Activated CD4-positive, alpha-beta T cell treated with anti-CD3 and anti-CD28 coated beads, Interleukin-2, amount 10 ng/mL, durations not matched to agents 7 days and 5 days (primary cell): ENCODE measurements at regions not wholly inside any gene's neighbourhood (a gene's known extent, or its start where the extent isn't known, plus 50 kb on each side); places are given as distances from the start of the nearest gene placed in this dataset.

Experiments used
- CTCF ChIA-PET: fragments of 350-600 bp; sonication (Branson Sonifier 250); formaldehyde crosslinking; loops from one replicate; lab custom pipeline; 2021; ENCODE audit warnings: antibody characterized with exemption; lab: Charles Lee
- POLR2A ChIA-PET: fragments of 350-600 bp; sonication (Branson Sonifier 250); formaldehyde crosslinking; loops from one replicate; lab custom pipeline; 2021; ENCODE audit warnings: antibody characterized with exemption; lab: Charles Lee
- DNase-seq: peaks from one replicate; pipeline ENCODE4 v3.0.0-alpha.2; 2020
- H3K27ac Mint-ChIP-seq: one replicate; pipeline ENCODE4 v1.8.0; 2021; ENCODE audit warnings: mild to moderate bottlenecking, moderate library complexity, mixed read lengths
- H3K27me3 Mint-ChIP-seq: one replicate; pipeline ENCODE4 v1.8.0; 2021; ENCODE audit warnings: mixed read lengths
- H3K36me3 Mint-ChIP-seq: one replicate; pipeline ENCODE4 v1.8.0; 2021; ENCODE audit warnings: low read depth, mixed read lengths
- H3K4me1 Mint-ChIP-seq: one replicate; pipeline ENCODE4 v1.8.0; 2021; ENCODE audit warnings: mixed read lengths
- H3K4me3 Mint-ChIP-seq: one replicate; pipeline ENCODE4 v1.8.0; 2021; ENCODE audit warnings: mild to moderate bottlenecking, moderate library complexity, mixed read lengths
- H3K9me3 Mint-ChIP-seq: one replicate; pipeline ENCODE4 v1.8.0; 2021; ENCODE audit warnings: mixed read lengths

- no peak for DNase-seq
- peaks cover 7% of the 10 kb centered on the region for H3K9me3 Mint-ChIP-seq
- H3K27ac Mint-ChIP-seq: no peak overlapping the region
- ChIA-PET POLR2A (no interaction called here), CTCF (interaction anchor here (0.6 to 2.2 kb wide), 13 partner anchors 8 to 248 kb away, joined by 3 to 7 read pairs (median 4); no protein-coding TSS in a partner anchor)
- peaks cover 7% of the 10 kb centered on the region for H3K36me3 Mint-ChIP-seq
- H3K4me1 Mint-ChIP-seq: peaks cover 54% of the 10 kb centered on the region
- no peak overlapping the region for H3K4me3 Mint-ChIP-seq
- no peaks in the 10 kb centered on the region for H3K27me3 Mint-ChIP-seq
These were observed 168.5 kb downstream of the SMIM20 start for GRCh38 chr4:26082565-26082964.

- no peaks in the 10 kb centered on the region for H3K27me3 Mint-ChIP-seq
- peaks cover 2% of the 10 kb centered on the region for H3K9me3 Mint-ChIP-seq
- no peak overlapping the region for H3K27ac Mint-ChIP-seq
- POLR2A ChIA-PET: interaction anchor here (1.1 kb wide), 1 partner anchor 8 kb away, joined by 3 read pairs; no protein-coding TSS in a partner anchor
- CTCF ChIA-PET: interaction anchor here (0.5 to 2.7 kb wide), 7 partner anchors 9 to 407 kb away, joined by 3 to 9 read pairs (median 4); no protein-coding TSS in a partner anchor
- H3K4me3 Mint-ChIP-seq: no peak overlapping the region
- H3K36me3 Mint-ChIP-seq: no peaks in the 10 kb centered on the region
- DNase-seq: no peak
- peaks cover 61% of the 10 kb centered on the region for H3K4me1 Mint-ChIP-seq
These were observed 170.0 kb downstream of the SMIM20 start for GRCh38 chr4:26083987-26084386.

- no peak for DNase-seq
- Mint-ChIP-seq H3K9me3 (peaks cover 2% of the 10 kb centered on the region), H3K27ac (no peak overlapping the region), H3K4me1 (peaks cover 61% of the 10 kb centered on the region), H3K27me3 (no peaks in the 10 kb centered on the region), H3K36me3 (no peaks in the 10 kb centered on the region), H3K4me3 (no peak overlapping the region)
- CTCF ChIA-PET: interaction anchor here (0.6 to 2.7 kb wide), 6 partner anchors 9 to 171 kb away, joined by 3 to 9 read pairs (median 4); no protein-coding TSS in a partner anchor
- POLR2A ChIA-PET: interaction anchor here (1.1 kb wide), 1 partner anchor 8 kb away, joined by 3 read pairs; no protein-coding TSS in a partner anchor
These were observed 170.4 kb downstream of the SMIM20 start for GRCh38 chr4:26084414-26084813.

- H3K27ac Mint-ChIP-seq: no peak overlapping the region
- no peaks in the 10 kb centered on the region for H3K36me3 Mint-ChIP-seq
- peaks cover 10% of the 10 kb centered on the region for H3K9me3 Mint-ChIP-seq
- H3K4me3 Mint-ChIP-seq: no peak overlapping the region
- no peak for DNase-seq
- peaks cover 57% of the 10 kb centered on the region for H3K4me1 Mint-ChIP-seq
- ChIA-PET POLR2A (no interaction called here), CTCF (interaction anchor here (1.0 to 2.7 kb wide), 3 partner anchors 8 to 10 kb away, joined by 3 to 9 read pairs (median 5); no protein-coding TSS in a partner anchor)
- H3K27me3 Mint-ChIP-seq: no peaks in the 10 kb centered on the region
These were observed 171.5 kb downstream of the SMIM20 start for GRCh38 chr4:26085551-26085950.

- ChIA-PET CTCF (interaction anchor here (0.9 to 2.2 kb wide), 5 partner anchors 9 to 74 kb away, joined by 3 to 11 read pairs (median 4); no protein-coding TSS in a partner anchor), POLR2A (no interaction called here)
- Mint-ChIP-seq H3K27ac (no peak overlapping the region), H3K4me3 (no peak overlapping the region), H3K36me3 (peaks cover 2% of the 10 kb centered on the region), H3K9me3 (peaks cover 20% of the 10 kb centered on the region), H3K27me3 (no peaks in the 10 kb centered on the region), H3K4me1 (peaks cover 44% of the 10 kb centered on the region)
- DNase-seq: no peak
These were observed 172.8 kb downstream of the SMIM20 start for GRCh38 chr4:26086621-26087441.

- Mint-ChIP-seq H3K9me3 (peaks cover 18% of the 10 kb centered on the region), H3K4me1 (peaks cover 36% of the 10 kb centered on the region), H3K36me3 (peaks cover 2% of the 10 kb centered on the region), H3K27ac (peak overlapping the region; percentile 48), H3K4me3 (no peak overlapping the region), H3K27me3 (no peaks in the 10 kb centered on the region)
- POLR2A ChIA-PET: interaction anchor here (0.8 kb wide), 1 partner anchor 230 kb away, joined by 3 read pairs; no protein-coding TSS in a partner anchor
- DNase-seq: no peak
- CTCF ChIA-PET: interaction anchor here (0.6 to 2.4 kb wide), 8 partner anchors 8 to 224 kb away, joined by 3 to 7 read pairs (median 4); no protein-coding TSS in a partner anchor
These were observed 174.5 kb downstream of the SMIM20 start for GRCh38 chr4:26088433-26088928.

GRCh38 chr4:26093551-26093950 is 179.5 kb downstream of the SMIM20 start:
- H3K36me3 Mint-ChIP-seq: peaks cover 5% of the 10 kb centered on the region
- ChIA-PET POLR2A (interaction anchor here (0.6 kb wide), 1 partner anchor 64 kb away, joined by 5 read pairs; no protein-coding TSS in a partner anchor), CTCF (interaction anchor here (0.6 to 1.2 kb wide), 7 partner anchors 10 to 239 kb away, joined by 3 to 6 read pairs (median 3); no protein-coding TSS in a partner anchor)
- H3K4me1 Mint-ChIP-seq: peaks cover 12% of the 10 kb centered on the region
- H3K27me3 Mint-ChIP-seq: no peaks in the 10 kb centered on the region
- no peak overlapping the region for H3K27ac Mint-ChIP-seq
- DNase-seq: no peak
- peaks cover 32% of the 10 kb centered on the region for H3K9me3 Mint-ChIP-seq
- H3K4me3 Mint-ChIP-seq: no peak overlapping the region

GRCh38 chr4:26094076-26094475 is 180.1 kb downstream of the SMIM20 start:
- Mint-ChIP-seq H3K27me3 (no peaks in the 10 kb centered on the region), H3K9me3 (peaks cover 32% of the 10 kb centered on the region), H3K36me3 (peaks cover 5% of the 10 kb centered on the region), H3K4me1 (peaks cover 8% of the 10 kb centered on the region), H3K27ac (no peak overlapping the region), H3K4me3 (no peak overlapping the region)
- DNase-seq: no peak
- POLR2A ChIA-PET: no interaction called here
- CTCF ChIA-PET: interaction anchor here (0.6 to 1.2 kb wide), 6 partner anchors 9 to 48 kb away, joined by 3 to 6 read pairs (median 4); no protein-coding TSS in a partner anchor

GRCh38 chr4:26094911-26095310 is 180.9 kb downstream of the SMIM20 start:
- ChIA-PET POLR2A (no interaction called here), CTCF (interaction anchor here (0.6 to 1.1 kb wide), 4 partner anchors 11 to 1122 kb away, joined by 3 to 5 read pairs (median 4); no protein-coding TSS in a partner anchor)
- no peak for DNase-seq
- Mint-ChIP-seq H3K36me3 (peaks cover 5% of the 10 kb centered on the region), H3K9me3 (peaks cover 36% of the 10 kb centered on the region), H3K4me1 (peaks cover 8% of the 10 kb centered on the region), H3K27ac (no peak overlapping the region), H3K4me3 (no peak overlapping the region), H3K27me3 (no peaks in the 10 kb centered on the region)

GRCh38 chr4:26099967-26100366 is 185.9 kb downstream of the SMIM20 start:
- Mint-ChIP-seq H3K4me1 (peaks cover 6% of the 10 kb centered on the region), H3K27me3 (peaks cover 1% of the 10 kb centered on the region), H3K36me3 (peaks cover 5% of the 10 kb centered on the region), H3K9me3 (peaks cover 34% of the 10 kb centered on the region), H3K27ac (no peak overlapping the region), H3K4me3 (no peak overlapping the region)
- ChIA-PET CTCF (interaction anchor here (1.2 to 2.5 kb wide), 5 partner anchors 10 to 58 kb away, joined by 3 to 12 read pairs (median 4); no protein-coding TSS in a partner anchor), POLR2A (no interaction called here)
- DNase-seq: no peak

GRCh38 chr4:26101011-26101410 is 187.0 kb downstream of the SMIM20 start:
- H3K27me3 Mint-ChIP-seq: peaks cover 1% of the 10 kb centered on the region
- ChIA-PET POLR2A (no interaction called here), CTCF (interaction anchor here (1.9 to 2.5 kb wide), 3 partner anchors 9 to 19 kb away, joined by 4 to 12 read pairs (median 6); no protein-coding TSS in a partner anchor)
- H3K4me1 Mint-ChIP-seq: peaks cover 6% of the 10 kb centered on the region
- peaks cover 32% of the 10 kb centered on the region for H3K9me3 Mint-ChIP-seq
- no peak overlapping the region for H3K4me3 Mint-ChIP-seq
- peaks cover 5% of the 10 kb centered on the region for H3K36me3 Mint-ChIP-seq
- H3K27ac Mint-ChIP-seq: no peak overlapping the region
- no peak for DNase-seq

- H3K9me3 Mint-ChIP-seq: peaks cover 19% of the 10 kb centered on the region
- ChIA-PET CTCF (interaction anchor here (0.8 to 1.3 kb wide), 5 partner anchors 10 to 205 kb away, joined by 3 to 5 read pairs (median 3); no protein-coding TSS in a partner anchor), POLR2A (no interaction called here)
- no peak overlapping the region for H3K27ac Mint-ChIP-seq
- no peak for DNase-seq
- no peak overlapping the region for H3K4me3 Mint-ChIP-seq
- H3K4me1 Mint-ChIP-seq: peaks cover 6% of the 10 kb centered on the region
- H3K27me3 Mint-ChIP-seq: peaks cover 5% of the 10 kb centered on the region
- peaks cover 2% of the 10 kb centered on the region for H3K36me3 Mint-ChIP-seq
These were observed 190.2 kb downstream of the SMIM20 start for GRCh38 chr4:26104056-26104685.
